GM12878 (cell line): ENCODE measurements at regions not wholly inside any gene's neighbourhood (a gene's known extent, or its start where the extent isn't known, plus 50 kb on each side); places are given as distances from the start of the nearest gene placed in this dataset.
"Not testable (repeated sequence)": the region's sequence is repeated elsewhere in the genome, so short reads cannot be mapped to it uniquely, and the experiment has no call there.

Experiments used
- ATAC-seq: fragments of 200-7000 bp; cut with Tn5 transposase; 3 replicates; pipeline ENCODE4 v1.9.1; 2020; ENCODE audit warnings: mild to moderate bottlenecking, moderate library complexity
- BruUV-seq: library from RNA; stranded (reverse); fragments of 400-500 nt; replicated peaks from 2 replicates; lab custom pipeline; 2021; lab: Mats Ljungman, UMichigan
- CTCF ChIA-PET: fragments of 300-600 bp; sonication (Branson Sonifier 250); formaldehyde crosslinking; extraction: SDS; loops from one replicate; lab custom pipeline; 2021; ENCODE audit warnings: inconsistent platforms; lab: Yijun Ruan, JAX
- POLR2A ChIA-PET: fragments of 350-600 bp; formaldehyde crosslinking; extraction: SDS; loops from one replicate; lab custom pipeline; 2021; ENCODE audit warnings: inconsistent platforms; lab: Charles Lee
- RAD21 ChIA-PET: fragments of 300-600 bp; sonication (Branson Sonifier 250); formaldehyde crosslinking; loops from one replicate; lab custom pipeline; 2023; ENCODE audit warnings: antibody characterized with exemption; ENCODE audit not compliant: unreplicated experiment; lab: Charles Lee
- SMC1A ChIA-PET: fragments of 300-600 bp; sonication (Branson Sonifier 250); formaldehyde crosslinking; loops from one replicate; lab custom pipeline; 2023; ENCODE audit not compliant: unreplicated experiment, uncharacterized antibody; lab: Charles Lee
- DNase-seq: peaks from one replicate; pipeline ENCODE4 v3.0.0-alpha.2; 2011; ENCODE audit warnings: low read depth, low spot score
- FAIRE-seq: peaks from 3 replicates; lab custom pipeline; 2011; peaks lifted over from hg19 to GRCh38; lab: Jason Lieb, UNC
- H2AFZ ChIP-seq: 2 replicates; pipeline ENCODE4 v1.6.0; 2011; ENCODE audit warnings: low read depth, low read length, control low read depth; ENCODE audit not compliant: control insufficient read depth
- H3K27ac ChIP-seq: 2 replicates; pipeline ENCODE4 v1.5.1; 2011; ENCODE audit warnings: control low read depth; ENCODE audit not compliant: control insufficient read depth, insufficient read depth
- H3K27me3 ChIP-seq, 2 experiments: replicated peaks in 1 of 2; 2 replicates each; pipeline versions ENCODE4 v1.6.0 to v1.6.1; 2011; ENCODE audit warnings: low read length in 1 of 2; ENCODE audit not compliant: control insufficient read depth in 2 of 2, insufficient read depth in 2 of 2
- H3K36me3 ChIP-seq, 2 experiments: 2 replicates each; pipeline ENCODE4 v1.5.1; 2011; ENCODE audit warnings: low read length in 1 of 2; ENCODE audit not compliant: control insufficient read depth in 2 of 2, insufficient read depth in 2 of 2
- H3K4me1 ChIP-seq: 2 replicates; pipeline ENCODE4 v1.6.1; 2011; ENCODE audit warnings: mild to moderate bottlenecking, low read length, moderate library complexity, mixed read lengths; ENCODE audit not compliant: control insufficient read depth, insufficient read depth
- H3K4me2 ChIP-seq: 2 replicates; pipeline ENCODE4 v1.6.0; 2011; ENCODE audit warnings: control low read depth; ENCODE audit not compliant: control insufficient read depth, insufficient read depth
- H3K4me3 ChIP-seq: fragments of 200-600 bp; sonication (generic); 2 replicates; pipeline ENCODE4 v1.5.1; 2016
- H3K79me2 ChIP-seq: 2 replicates; pipeline ENCODE4 v1.6.0; 2011; ENCODE audit warnings: low read length; ENCODE audit not compliant: control insufficient read depth, insufficient read depth
- H3K9ac ChIP-seq: 2 replicates; pipeline ENCODE4 v1.8.0; 2011; ENCODE audit warnings: low read length, control low read depth, mixed read lengths; ENCODE audit not compliant: control insufficient read depth, insufficient read depth
- H3K9me3 ChIP-seq: replicated peaks from 3 replicates; pipeline ENCODE4 v1.5.1; 2011; ENCODE audit warnings: mild to moderate bottlenecking, low read length; ENCODE audit not compliant: control insufficient read depth, insufficient read depth
- H4K20me1 ChIP-seq: 2 replicates; pipeline ENCODE4 v1.6.0; 2011; ENCODE audit not compliant: control insufficient read depth, insufficient read depth
- BACH1 ChIP-seq: fragments of 450-650 bp; IDR thresholded peaks from 2 replicates; pipeline ENCODE4 v1.6.1; 2017; ENCODE audit warnings: mild to moderate bottlenecking, borderline replicate concordance
- CEBPB ChIP-seq, 2 experiments: fragments of 150-350 bp in 1 of 2; IDR thresholded peaks; 2 replicates each; pipeline ENCODE4 v1.6.1; 2012 to 2014; ENCODE audit warnings: low read depth in 2 of 2, low read length in 2 of 2, borderline replicate concordance in 1 of 2, inconsistent platforms in 1 of 2
- CHD4 ChIP-seq: fragments of 200-600 bp; sonication (generic); IDR thresholded peaks from 2 replicates; pipeline ENCODE4 v1.6.1; 2016; ENCODE audit warnings: mild to moderate bottlenecking
- FOS ChIP-seq: IDR thresholded peaks from 3 replicates; pipeline ENCODE4 v1.6.1; 2011; ENCODE audit warnings: borderline replicate concordance; ENCODE audit not compliant: insufficient read length; ENCODE audit errors: extremely low read depth
- FOXM1 ChIP-seq: IDR thresholded peaks from 2 replicates; pipeline ENCODE4 v1.6.1; 2012; ENCODE audit warnings: low read depth, mild to moderate bottlenecking, inconsistent platforms, low read length, moderate library complexity
- GABPA ChIP-seq: IDR thresholded peaks from 2 replicates; pipeline ENCODE4 v1.6.1; 2014; ENCODE audit warnings: antibody characterized with exemption, low read depth, mild to moderate bottlenecking, inconsistent platforms
- NR2F1 ChIP-seq: fragments of 450-650 bp; conservative IDR thresholded peaks from 2 replicates; pipeline ENCODE4 v1.6.1; 2017; ENCODE audit warnings: mild to moderate bottlenecking
- ZSCAN29 ChIP-seq: fragments of 450-650 bp; IDR thresholded peaks from 2 replicates; pipeline ENCODE4 v1.6.1; 2017; ENCODE audit warnings: mild to moderate bottlenecking, moderate library complexity
- WGBS: methylation state at CpG from one replicate; pipeline ENCODE4 v1.1.6; 2016; ENCODE audit warnings: low lambda C conversion rate; ENCODE audit not compliant: insufficient replicate concordance, insufficient coverage; ENCODE audit errors: missing lambda C conversion rate; 5-methylcytosine and 5-hydroxymethylcytosine counted together
- in situ Hi-C: fragments of 300-500 bp; cut with MboI; formaldehyde crosslinking; loops from 9 replicates; pipeline ENCODE4 v1.14.3; 2018; ENCODE audit warnings: mixed read lengths
- intact Hi-C: fragments of 100-400 bp; cut with micrococcal nuclease; formaldehyde crosslinking; loops from one replicate; pipeline ENCODE4 v1.14.2; 2022; ENCODE audit not compliant: unreplicated experiment
- TF ChIP-seq, protein P1 (sequence below): fragments of 450-650 bp; IDR thresholded peaks from 2 replicates; pipeline ENCODE4 v1.6.1; 2016; ENCODE audit warnings: mild to moderate bottlenecking

DNA sequence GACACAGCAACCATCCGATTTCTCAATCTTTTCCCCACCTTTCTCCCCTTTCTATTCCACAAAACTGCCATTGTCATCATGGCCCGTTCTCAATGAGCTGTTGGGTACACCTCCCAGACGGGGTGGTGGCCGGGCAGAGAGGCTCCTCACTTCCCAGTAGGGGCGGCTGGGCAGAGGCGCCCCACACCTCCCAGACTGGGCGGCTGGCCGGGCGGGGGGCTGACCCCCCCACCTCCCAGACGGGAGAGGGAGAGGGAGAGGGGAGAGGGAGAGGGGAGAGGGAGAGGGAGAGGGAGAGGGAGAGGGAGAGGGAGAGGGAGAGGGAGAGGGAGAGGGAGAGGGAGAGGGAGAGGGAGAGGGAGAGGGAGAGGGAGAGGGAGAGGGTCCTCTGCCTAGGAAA lies 91.9 kb upstream of the NXPH2 start:
- ATAC-seq, CTCF ChIA-PET, H4K20me1 ChIP-seq, H3K27ac ChIP-seq, H3K36me3 ChIP-seq, H3K27me3 ChIP-seq, H3K4me3 ChIP-seq, FAIRE-seq, DNase-seq, BruUV-seq, POLR2A ChIA-PET, H3K4me2 ChIP-seq, H3K9ac ChIP-seq, intact Hi-C loops, H2AFZ ChIP-seq, SMC1A ChIA-PET, H3K79me2 ChIP-seq, in situ Hi-C loops, H3K9me3 ChIP-seq, H3K4me1 ChIP-seq, RAD21 ChIA-PET: not testable (repeated sequence)
- WGBS, result no CpG with 5 or more reads among the region's 10 CpGs

DNA sequence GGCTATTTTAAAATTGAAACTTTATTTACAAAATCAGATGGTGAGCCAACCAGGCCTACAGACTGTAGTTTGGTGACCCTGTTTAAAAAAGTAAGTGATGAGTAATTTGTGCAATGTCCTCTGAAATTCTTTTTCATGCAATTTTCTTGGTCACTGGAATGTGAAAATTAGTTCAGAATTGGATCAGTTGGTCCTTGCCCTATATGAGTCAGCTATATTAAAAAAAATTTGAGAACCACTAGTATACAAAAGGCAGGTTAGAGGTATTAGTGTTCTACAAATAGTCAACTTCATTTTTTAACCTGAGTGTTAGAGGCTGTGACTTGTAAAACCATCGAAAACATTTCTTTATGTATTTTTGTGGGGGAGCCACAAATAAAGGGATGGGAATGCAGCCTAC lies 91.1 kb upstream of the NXPH2 start:
- RAD21 ChIA-PET, result no interaction called here
- no TSS peak for BruUV-seq

More for the DNA sequence above, 91.1 kb upstream of the NXPH2 start:
- WGBS, result 29% methylated on average over 1 of the region's 1 CpG
- FAIRE-seq (no peak), DNase-seq (no peak), ATAC-seq (no peak)
- TF ChIP-seq CHD4 (no peak), FOXM1 (no peak), BACH1 (no peak), FOS (no peak), CEBPB (IDR thresholded peaks at IDR 0.05; ENCODE audit: borderline replicate concordance in 1 of 2, low read depth in 2 of 2, low read length in 2 of 2) (no peak), NR2F1 (no peak), ZSCAN29 (no peak), GABPA (no peak)
- TF ChIP-seq, protein P1, sequence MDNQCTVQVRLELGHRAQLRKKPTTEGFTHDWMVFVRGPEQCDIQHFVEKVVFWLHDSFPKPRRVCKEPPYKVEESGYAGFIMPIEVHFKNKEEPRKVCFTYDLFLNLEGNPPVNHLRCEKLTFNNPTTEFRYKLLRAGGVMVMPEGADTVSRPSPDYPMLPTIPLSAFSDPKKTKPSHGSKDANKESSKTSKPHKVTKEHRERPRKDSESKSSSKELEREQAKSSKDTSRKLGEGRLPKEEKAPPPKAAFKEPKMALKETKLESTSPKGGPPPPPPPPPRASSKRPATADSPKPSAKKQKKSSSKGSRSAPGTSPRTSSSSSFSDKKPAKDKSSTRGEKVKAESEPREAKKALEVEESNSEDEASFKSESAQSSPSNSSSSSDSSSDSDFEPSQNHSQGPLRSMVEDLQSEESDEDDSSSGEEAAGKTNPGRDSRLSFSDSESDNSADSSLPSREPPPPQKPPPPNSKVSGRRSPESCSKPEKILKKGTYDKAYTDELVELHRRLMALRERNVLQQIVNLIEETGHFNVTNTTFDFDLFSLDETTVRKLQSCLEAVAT, result no peak
- no peaks in the 10 kb centered on the region for H3K79me2 ChIP-seq
- intact Hi-C loops (no loop called here), in situ Hi-C loops (no loop called here)
- ChIA-PET SMC1A (no interaction called here), POLR2A (no interaction called here), CTCF (interaction anchor here (1.0 kb wide), 1 partner anchor 27 kb away, joined by 3 read pairs; no protein-coding TSS in a partner anchor)
- H3K4me2 ChIP-seq, result no peak overlapping the region
- H3K9me3 ChIP-seq, result no peaks in the 10 kb centered on the region
- no peak overlapping the region for H2AFZ ChIP-seq
- no peak overlapping the region for H3K4me3 ChIP-seq
- H4K20me1 ChIP-seq, result no peaks in the 10 kb centered on the region
- H3K36me3 ChIP-seq, result no peaks in the 10 kb centered on the region
- no peak overlapping the region for H3K27ac ChIP-seq
- no peaks in the 10 kb centered on the region for H3K4me1 ChIP-seq
- H3K9ac ChIP-seq, result no peak overlapping the region
- H3K27me3 ChIP-seq, result no peaks in the 10 kb centered on the region
